A673 (cell line): ENCODE measurements at regions not wholly inside any gene's neighbourhood (a gene's known extent, or its start where the extent isn't known, plus 50 kb on each side); places are given as distances from the start of the nearest gene placed in this dataset.

Source experiments
- BruUV-seq: library from RNA; stranded (reverse); fragments of 400-500 nt; replicated peaks from 2 replicates; lab custom pipeline; 2021; lab: Mats Ljungman, UMichigan
- CTCF ChIA-PET: fragments of 300-600 bp; sonication (Branson Sonifier 250); formaldehyde crosslinking; loops from one replicate; lab custom pipeline; 2022; ENCODE audit warnings: antibody characterized with exemption; lab: Charles Lee
- POLR2A ChIA-PET: fragments of 300-600 bp; sonication (Branson Sonifier 250); formaldehyde crosslinking; loops from one replicate; lab custom pipeline; 2022; ENCODE audit warnings: antibody characterized with exemption; ENCODE audit not compliant: low non-redundant PET; lab: Charles Lee
- DNase-seq: peaks from one replicate; pipeline ENCODE4 v3.0.0-alpha.2; 2015; ENCODE audit warnings: low spot score
- H3K27ac ChIP-seq: fragments of 200-600 bp; sonication (generic); 2 replicates; pipeline ENCODE4 v1.5.1; 2016; ENCODE audit warnings: mixed run types, low read depth, mild to moderate bottlenecking, mixed read lengths, antibody characterized with exemption, low read length; ENCODE audit not compliant: poor library complexity, severe bottlenecking
- H3K27me3 ChIP-seq: fragments of 200-600 bp; sonication (generic); replicated peaks from 2 replicates; pipeline ENCODE4 v1.6.1; 2017; ENCODE audit warnings: mixed run types, low read depth, mild to moderate bottlenecking, mixed read lengths, antibody characterized with exemption, low read length; ENCODE audit not compliant: insufficient read depth, poor library complexity
- H3K36me3 ChIP-seq: fragments of 200-600 bp; sonication (generic); 2 replicates; pipeline ENCODE4 v1.6.1; 2016; ENCODE audit warnings: mixed run types, mild to moderate bottlenecking, mixed read lengths, antibody characterized with exemption, low read length; ENCODE audit not compliant: insufficient read depth, poor library complexity, severe bottlenecking
- H3K4me1 ChIP-seq: fragments of 200-600 bp; sonication (generic); 2 replicates; pipeline ENCODE4 v1.6.1; 2017; ENCODE audit warnings: mixed run types, mild to moderate bottlenecking, mixed read lengths, antibody characterized with exemption, low read length; ENCODE audit not compliant: insufficient read depth, poor library complexity, severe bottlenecking
- H3K4me3 ChIP-seq: fragments of 200-600 bp; sonication (generic); 2 replicates; pipeline ENCODE4 v1.5.1; 2016; ENCODE audit warnings: low read depth, mixed run types, mild to moderate bottlenecking, mixed read lengths, low read length; ENCODE audit not compliant: poor library complexity, severe bottlenecking
- H3K9me3 ChIP-seq: fragments of 200-600 bp; sonication (generic); 2 replicates; pipeline ENCODE4 v1.6.1; 2016; ENCODE audit warnings: mixed run types, low read depth, mild to moderate bottlenecking, mixed read lengths, antibody characterized with exemption, low read length; ENCODE audit not compliant: poor library complexity, severe bottlenecking
- CTCF ChIP-seq: fragments of 300-800, 200-600 bp; sonication (generic); conservative IDR thresholded peaks from 2 replicates; pipeline ENCODE4 v1.5.1; 2017; ENCODE audit warnings: low read depth, mild to moderate bottlenecking, antibody characterized with exemption, low read length, moderate library complexity, mixed read lengths
- EZH2 ChIP-seq: fragments of 200-600 bp; sonication (generic); IDR thresholded peaks from 2 replicates; pipeline ENCODE4 v1.6.1; 2017; ENCODE audit warnings: borderline replicate concordance, low read depth, mild to moderate bottlenecking, mixed read lengths, antibody characterized with exemption, low read length; ENCODE audit not compliant: poor library complexity, severe bottlenecking
- intact Hi-C: fragments of 100-400 bp; cut with micrococcal nuclease; formaldehyde crosslinking; loops from one replicate; pipeline ENCODE4 v1.10.0; 2022; ENCODE audit not compliant: unreplicated experiment

GRCh38 chr11:38968951-38969350 is 2370.9 kb upstream of the RAG2 start:
- BruUV-seq, result no TSS peak
- POLR2A ChIA-PET, result no interaction called here
- intact Hi-C loops, result no loop called here

GRCh38 chr11:38952698-38953097 is 2354.7 kb upstream of the RAG2 start:
- Histone ChIP-seq H3K36me3 (no peaks in the 10 kb centered on the region), H3K9me3 (peaks cover 3% of the 10 kb centered on the region), H3K4me1 (no peaks in the 10 kb centered on the region), H3K27ac (no peak overlapping the region), H3K27me3 (no peaks in the 10 kb centered on the region), H3K4me3 (no peak overlapping the region)
- no peak for DNase-seq
- ChIA-PET POLR2A (no interaction called here), CTCF (no interaction called here)
- no TSS peak for BruUV-seq
- TF ChIP-seq EZH2, result no peak
- TF ChIP-seq CTCF, result no peak
- intact Hi-C loops, result no loop called here

More at GRCh38 chr11:38968951-38969350, 2370.9 kb upstream of the RAG2 start:
- peaks cover 20% of the 10 kb centered on the region for H3K4me1 ChIP-seq
- no peak overlapping the region for H3K27ac ChIP-seq
- no peaks in the 10 kb centered on the region for H3K36me3 ChIP-seq
- no peaks in the 10 kb centered on the region for H3K9me3 ChIP-seq
- no peak for TF ChIP-seq CTCF
- no peak for TF ChIP-seq EZH2
- no peak for DNase-seq
- H3K4me3 ChIP-seq, result no peak overlapping the region
- CTCF ChIA-PET, result no interaction called here
- no peaks in the 10 kb centered on the region for H3K27me3 ChIP-seq

- TF ChIP-seq EZH2, result no peak
- TF ChIP-seq CTCF, result no peak
- H3K36me3 ChIP-seq, result no peaks in the 10 kb centered on the region
- POLR2A ChIA-PET, result no interaction called here
- CTCF ChIA-PET, result no interaction called here
- intact Hi-C loops, result no loop called here
- no peaks in the 10 kb centered on the region for H3K27me3 ChIP-seq
- no TSS peak for BruUV-seq
- H3K4me3 ChIP-seq, result no peak overlapping the region
- peaks cover 18% of the 10 kb centered on the region for H3K9me3 ChIP-seq
- H3K27ac ChIP-seq, result no peak overlapping the region
- DNase-seq, result no peak
- H3K4me1 ChIP-seq, result no peaks in the 10 kb centered on the region
Observed at GRCh38 chr11:38950867-38951266, 2352.8 kb upstream of the RAG2 start.
